ENCODE measurements at regions not wholly inside any gene's neighbourhood (a gene's known extent, or its start where the extent isn't known, plus 50 kb on each side); places are given as distances from the start of the nearest gene placed in this dataset.

DNA sequence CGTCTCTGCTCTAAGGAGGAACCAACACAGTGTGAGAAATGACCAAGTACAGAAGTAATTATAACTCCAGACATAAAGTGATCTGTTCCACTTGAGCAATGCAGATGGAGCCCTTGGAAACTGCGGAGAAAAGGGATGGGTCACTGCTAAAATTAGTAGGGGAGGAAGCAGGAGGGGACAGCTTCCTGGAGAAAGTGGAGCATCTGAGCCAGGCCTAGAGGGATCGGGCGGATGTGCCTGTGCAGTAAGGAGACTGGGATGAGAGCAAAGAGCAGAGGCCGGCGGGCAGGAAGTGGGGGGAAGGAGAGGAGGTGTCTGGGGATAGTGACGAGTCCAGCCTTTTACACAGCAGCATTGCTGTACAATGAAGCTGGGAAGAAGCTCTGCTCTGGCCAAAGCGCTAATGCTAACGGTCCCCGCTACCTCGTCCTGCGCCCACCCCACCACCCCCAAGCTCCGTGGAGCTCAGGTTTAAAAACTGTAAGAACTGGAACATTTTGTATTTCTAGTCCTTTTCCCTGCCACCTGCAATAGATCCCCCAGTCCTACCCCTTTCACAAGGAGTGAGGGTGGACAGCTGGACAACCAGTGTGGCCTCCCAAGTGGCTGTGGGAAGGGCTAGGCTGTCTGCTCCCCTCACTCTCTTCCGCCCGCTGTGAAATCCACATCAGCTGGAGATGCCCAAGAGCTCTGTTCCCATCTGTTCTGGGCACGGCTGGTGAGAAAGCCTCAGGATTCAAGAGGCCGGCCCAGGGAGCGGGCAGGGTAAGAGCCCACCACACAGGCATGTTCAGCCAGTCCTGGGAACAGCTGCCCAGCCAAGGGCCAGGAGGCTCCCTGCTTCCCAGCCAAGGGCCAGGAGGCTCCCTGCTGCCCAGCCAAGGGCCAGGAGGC, 53.0 kb upstream of the HES1 start:
- Histone ChIP-seq H3K27ac (no peak overlapping the region), H3K4me1 (peaks cover 0 to 21% (median 8%) of the 10 kb centered on the region in 4 donors), H3K9me3 (no peaks in the 10 kb centered on the region), H3K36me3 (no peaks in the 10 kb centered on the region), H3K4me3 (no peak overlapping the region), H3K27me3 (no peaks in the 10 kb centered on the region)
- peak in 1 of 2 donors; percentile 73 for DNase-seq
- intact Hi-C loops (cut with DNase I; ENCODE audit: low total_unique reads) = no loop called here
- TF ChIP-seq POLR2A (IDR thresholded peaks at IDR 0.05) = no peak
- no peak for TF ChIP-seq EP300 (IDR thresholded peaks at IDR 0.05)
- TF ChIP-seq CTCF (IDR thresholded peaks at IDR 0.05) = no peak
- no peak for TF ChIP-seq POLR2AphosphoS5 (IDR thresholded peaks at IDR 0.05)
- 69 to 88% (median 78%) methylated on average over 15 to 18 of the region's 18 CpGs for WGBS, 5 donors

DNA sequence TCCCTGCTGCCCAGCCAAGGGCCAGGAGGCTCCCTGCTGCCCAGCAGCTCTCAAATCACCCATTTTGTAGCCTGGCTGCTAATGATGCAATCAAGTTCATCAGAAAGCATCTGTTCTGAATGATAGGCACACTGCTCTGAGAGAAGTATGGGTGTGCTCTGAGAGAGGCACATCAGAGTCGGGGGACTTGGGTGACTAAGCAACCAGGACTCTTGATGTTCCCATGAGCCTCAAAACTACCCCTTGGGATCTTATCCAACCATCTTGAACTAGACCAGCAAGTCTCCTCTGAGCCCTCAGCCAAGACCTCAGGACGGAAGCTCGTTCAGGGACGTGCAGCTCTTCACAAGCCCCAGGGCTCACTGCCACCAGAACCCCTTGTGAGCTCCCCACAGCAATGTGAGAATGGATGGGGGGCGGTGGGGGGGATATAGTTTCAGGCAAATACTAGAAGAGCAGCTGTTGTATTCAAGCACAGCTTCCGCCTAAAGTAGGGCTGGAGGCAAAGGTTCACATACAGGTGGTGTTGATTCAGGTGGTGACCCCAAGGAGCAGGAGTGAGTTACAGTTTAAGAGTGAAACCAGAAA, 52.2 kb upstream of the HES1 start:
- no peak overlapping the region for H3K27ac ChIP-seq
- H3K27me3 ChIP-seq = no peaks in the 10 kb centered on the region
- no peaks in the 10 kb centered on the region for H3K36me3 ChIP-seq
- no peak overlapping the region for H3K4me3 ChIP-seq
- peaks cover 0 to 24% (median 8%) of the 10 kb centered on the region in 4 donors for H3K4me1 ChIP-seq
- 82 to 91% (median 89%) methylated on average over 6 of the region's 6 CpGs for WGBS, 5 donors
- TF ChIP-seq POLR2AphosphoS5 (IDR thresholded peaks at IDR 0.05) (no peak), POLR2A (IDR thresholded peaks at IDR 0.05) (no peak), EP300 (IDR thresholded peaks at IDR 0.05) (no peak), CTCF (IDR thresholded peaks at IDR 0.05) (no peak)
- intact Hi-C loops (cut with DNase I; ENCODE audit: low total_unique reads) = no loop called here
- no peaks in the 10 kb centered on the region for H3K9me3 ChIP-seq
- DNase-seq = no peak

GRCh38 chr3:194084284-194084683, 51.7 kb upstream of the HES1 start:
- no peak for TF ChIP-seq CTCF (IDR thresholded peaks at IDR 0.05)
- no peak for TF ChIP-seq EP300 (IDR thresholded peaks at IDR 0.05)
- TF ChIP-seq POLR2AphosphoS5 (IDR thresholded peaks at IDR 0.05) = no peak
- TF ChIP-seq POLR2A (IDR thresholded peaks at IDR 0.05) = no peak
- Histone ChIP-seq H3K36me3 (no peaks in the 10 kb centered on the region), H3K9me3 (no peaks in the 10 kb centered on the region), H3K27me3 (no peaks in the 10 kb centered on the region), H3K4me3 (no peak overlapping the region), H3K27ac (no peak overlapping the region), H3K4me1 (peaks cover 0 to 30% (median 8%) of the 10 kb centered on the region in 4 donors)
- intact Hi-C loops (cut with DNase I; ENCODE audit: low total_unique reads) = no loop called here
- WGBS, 5 donors = 73 to 88% (median 80%) methylated on average over 5 of the region's 5 CpGs
- no peak for DNase-seq

Data from stomach (tissue), 8 donors.